ENCODE measurements at regions not wholly inside any gene's neighbourhood (a gene's known extent, or its start where the extent isn't known, plus 50 kb on each side); places are given as distances from the start of the nearest gene placed in this dataset.
"Not testable (repeated sequence)": the region's sequence is repeated elsewhere in the genome, so short reads cannot be mapped to it uniquely, and the experiment has no call there.

- no peak for DNase-seq
These were observed 307.0 kb downstream of the C6orf118 start for GRCh38 chr6:165002358-165002757.

GRCh38 chr6:165001502-165002157 lies 307.8 kb downstream of the C6orf118 start:
- no peak for DNase-seq

- DNase-seq: no peak
These were observed 311.1 kb downstream of the C6orf118 start for GRCh38 chr6:164998297-164998696.

- no peak for DNase-seq
These were observed 312.6 kb downstream of the C6orf118 start for GRCh38 chr6:164996838-164997237.

- DNase-seq: no peak
These were observed 317.8 kb downstream of the C6orf118 start for GRCh38 chr6:164991573-164991972.

- DNase-seq: no peak
These were observed 318.5 kb downstream of the C6orf118 start for GRCh38 chr6:164990901-164991300.

GRCh38 chr6:164982389-164982788 lies 327.0 kb downstream of the C6orf118 start:
- no peak for DNase-seq

- DNase-seq: no peak
These were observed 342.3 kb downstream of the C6orf118 start for GRCh38 chr6:164967102-164967501.

GRCh38 chr6:164962805-164963204 lies 346.6 kb downstream of the C6orf118 start:
- no peak for DNase-seq

- DNase-seq: no peak
These were observed 362.2 kb downstream of the C6orf118 start for GRCh38 chr6:164947164-164947563.

GRCh38 chr6:164942271-164942670 lies 367.1 kb downstream of the C6orf118 start:
- no peak for DNase-seq

GRCh38 chr6:164933238-164933794 lies 376.1 kb downstream of the C6orf118 start:
- not testable (repeated sequence) for DNase-seq

- no peak for DNase-seq
These were observed 379.9 kb downstream of the C6orf118 start for GRCh38 chr6:164929408-164929977.

- DNase-seq: no peak
These were observed 380.5 kb downstream of the C6orf118 start for GRCh38 chr6:164928728-164929407.

GRCh38 chr6:164928057-164928727 lies 381.2 kb downstream of the C6orf118 start:
- no peak for DNase-seq

GRCh38 chr6:164927288-164928056 lies 381.9 kb downstream of the C6orf118 start:
- DNase-seq: peak; percentile 55 to 59

- DNase-seq: no peak
These were observed 382.7 kb downstream of the C6orf118 start for GRCh38 chr6:164926686-164927085.

- DNase-seq: no peak
These were observed 383.5 kb downstream of the C6orf118 start for GRCh38 chr6:164925681-164926530.

GRCh38 chr6:164924674-164925073 lies 384.7 kb downstream of the C6orf118 start:
- DNase-seq: no peak

GRCh38 chr6:164917211-164917610 lies 392.2 kb downstream of the C6orf118 start:
- no peak for DNase-seq

- DNase-seq: no peak
These were observed 393.3 kb downstream of the C6orf118 start for GRCh38 chr6:164916087-164916486.
